SK-N-SH (cell line): ENCODE measurements at regions not wholly inside any gene's neighbourhood (a gene's known extent, or its start where the extent isn't known, plus 50 kb on each side); places are given as distances from the start of the nearest gene placed in this dataset.

ENCODE experiments used
- EZH2phosphoT487 ChIP-seq: fragments of 200-600 bp; sonication (generic); IDR thresholded peaks from 2 replicates; pipeline ENCODE4 v1.6.1; 2017; ENCODE audit warnings: low read depth, mixed run types, mild to moderate bottlenecking, antibody characterized with exemption, moderate library complexity, borderline replicate concordance
- POLR2AphosphoS5 ChIP-seq: IDR thresholded peaks from 2 replicates; pipeline ENCODE4 v1.6.1; 2012; ENCODE audit warnings: low read depth, low read length
- RAD21 ChIP-seq: IDR thresholded peaks from 2 replicates; pipeline ENCODE4 v1.6.1; 2012; ENCODE audit warnings: mild to moderate bottlenecking, low read length
- RFX5 ChIP-seq: IDR thresholded peaks from 2 replicates; pipeline ENCODE4 v1.6.1; 2012; ENCODE audit warnings: mild to moderate bottlenecking, improper control_type of control experiment, low read length
- TCF12 ChIP-seq: IDR thresholded peaks from 2 replicates; pipeline ENCODE4 v1.4.0; 2012
- TEAD4 ChIP-seq: IDR thresholded peaks from 2 replicates; pipeline ENCODE4 v1.4.0; 2012; ENCODE audit warnings: mild to moderate bottlenecking, borderline replicate concordance; ENCODE audit not compliant: insufficient read depth
- TF ChIP-seq, protein P1 (sequence below): fragments of 200-600 bp; sonication (generic); IDR thresholded peaks from 2 replicates; pipeline ENCODE4 v1.6.1; 2017; ENCODE audit warnings: antibody characterized with exemption, mild to moderate bottlenecking, moderate library complexity
- TF ChIP-seq, protein P2 (sequence below): fragments of 150-350 bp; IDR thresholded peaks from 2 replicates; pipeline ENCODE4 v1.6.1; 2017; ENCODE audit warnings: antibody characterized with exemption, low read length, low read depth, borderline replicate concordance
- TF ChIP-seq, protein P3 (sequence below): IDR thresholded peaks from 2 replicates; pipeline ENCODE4 v1.4.0; 2012; ENCODE audit warnings: low read depth

DNA sequence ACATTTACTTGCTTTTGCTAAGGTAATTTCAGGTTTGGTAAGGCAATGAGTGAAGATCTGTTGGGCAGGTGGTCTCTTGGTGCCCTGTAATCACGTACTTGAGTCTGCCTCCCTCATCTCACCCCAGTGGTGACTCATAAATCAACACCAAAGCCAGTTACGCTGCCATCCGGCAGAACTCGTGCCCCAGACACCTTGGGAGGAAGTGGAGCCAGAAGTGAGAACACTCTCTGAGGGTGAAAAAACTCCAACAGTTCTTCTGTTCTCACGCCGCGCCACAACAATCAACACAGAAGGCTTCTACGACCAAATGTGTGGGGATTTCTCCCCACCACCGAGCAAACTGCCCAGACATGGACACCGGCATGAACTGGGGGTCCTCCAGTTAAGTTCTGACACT, 206.2 kb downstream of the ARL4C start:
- TF ChIP-seq, protein P1, sequence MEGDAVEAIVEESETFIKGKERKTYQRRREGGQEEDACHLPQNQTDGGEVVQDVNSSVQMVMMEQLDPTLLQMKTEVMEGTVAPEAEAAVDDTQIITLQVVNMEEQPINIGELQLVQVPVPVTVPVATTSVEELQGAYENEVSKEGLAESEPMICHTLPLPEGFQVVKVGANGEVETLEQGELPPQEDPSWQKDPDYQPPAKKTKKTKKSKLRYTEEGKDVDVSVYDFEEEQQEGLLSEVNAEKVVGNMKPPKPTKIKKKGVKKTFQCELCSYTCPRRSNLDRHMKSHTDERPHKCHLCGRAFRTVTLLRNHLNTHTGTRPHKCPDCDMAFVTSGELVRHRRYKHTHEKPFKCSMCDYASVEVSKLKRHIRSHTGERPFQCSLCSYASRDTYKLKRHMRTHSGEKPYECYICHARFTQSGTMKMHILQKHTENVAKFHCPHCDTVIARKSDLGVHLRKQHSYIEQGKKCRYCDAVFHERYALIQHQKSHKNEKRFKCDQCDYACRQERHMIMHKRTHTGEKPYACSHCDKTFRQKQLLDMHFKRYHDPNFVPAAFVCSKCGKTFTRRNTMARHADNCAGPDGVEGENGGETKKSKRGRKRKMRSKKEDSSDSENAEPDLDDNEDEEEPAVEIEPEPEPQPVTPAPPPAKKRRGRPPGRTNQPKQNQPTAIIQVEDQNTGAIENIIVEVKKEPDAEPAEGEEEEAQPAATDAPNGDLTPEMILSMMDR: no peak
- TF ChIP-seq TCF12 (no peak), EZH2phosphoT487 (no peak), RFX5 (no peak), TEAD4 (no peak), RAD21 (no peak), POLR2AphosphoS5 (no peak)
- TF ChIP-seq, protein P2, sequence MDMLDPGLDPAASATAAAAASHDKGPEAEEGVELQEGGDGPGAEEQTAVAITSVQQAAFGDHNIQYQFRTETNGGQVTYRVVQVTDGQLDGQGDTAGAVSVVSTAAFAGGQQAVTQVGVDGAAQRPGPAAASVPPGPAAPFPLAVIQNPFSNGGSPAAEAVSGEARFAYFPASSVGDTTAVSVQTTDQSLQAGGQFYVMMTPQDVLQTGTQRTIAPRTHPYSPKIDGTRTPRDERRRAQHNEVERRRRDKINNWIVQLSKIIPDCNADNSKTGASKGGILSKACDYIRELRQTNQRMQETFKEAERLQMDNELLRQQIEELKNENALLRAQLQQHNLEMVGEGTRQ: no peak
- TF ChIP-seq, protein P3, sequence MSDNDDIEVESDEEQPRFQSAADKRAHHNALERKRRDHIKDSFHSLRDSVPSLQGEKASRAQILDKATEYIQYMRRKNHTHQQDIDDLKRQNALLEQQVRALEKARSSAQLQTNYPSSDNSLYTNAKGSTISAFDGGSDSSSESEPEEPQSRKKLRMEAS: no peak
